ENCODE measurements at regions not wholly inside any gene's neighbourhood (a gene's known extent, or its start where the extent isn't known, plus 50 kb on each side); places are given as distances from the start of the nearest gene placed in this dataset.
A peak's percentile ranks its signal among the peaks of the same experiment; 100 is the strongest.

- Mint-ChIP-seq H3K27ac (ENCODE audit: unreplicated experiment) (no peak overlapping the region), H3K36me3 (ENCODE audit: low read depth, unreplicated experiment) (no peaks in the 10 kb centered on the region), H3K4me1 (ENCODE audit: low read depth, unreplicated experiment) (no peaks in the 10 kb centered on the region), H3K27me3 (ENCODE audit: low read depth, unreplicated experiment) (peaks cover 25% of the 10 kb centered on the region), H3K9me3 (ENCODE audit: unreplicated experiment) (no peaks in the 10 kb centered on the region), H3K4me3 (ENCODE audit: unreplicated experiment) (no peak overlapping the region)
- Histone ChIP-seq H3K36me3 (ENCODE audit: insufficient read depth, low read length) (no peaks in the 10 kb centered on the region), H3K79me2 (ENCODE audit: insufficient read depth, low read length) (no peaks in the 10 kb centered on the region), H3K4me2 (ENCODE audit: low read length) (no peak overlapping the region), H3K27ac (ENCODE audit: low read depth, low read length) (no peak overlapping the region), H3K9me3 (ENCODE audit: insufficient read depth, low read depth, low read length) (no peaks in the 10 kb centered on the region), H3K4me3 (ENCODE audit: insufficient read depth, low read depth, low read length) (no peak overlapping the region), H4K20me1 (ENCODE audit: insufficient read depth, low read length) (no peaks in the 10 kb centered on the region), H3K9ac (ENCODE audit: low read length) (no peak overlapping the region), H2AFZ (ENCODE audit: low read depth, low read length) (no peak overlapping the region), H3K4me1 (ENCODE audit: insufficient read depth, low read length) (no peaks in the 10 kb centered on the region), H3K27me3 (ENCODE audit: insufficient read depth, low read length) (peaks cover 10% of the 10 kb centered on the region)
- FAIRE-seq (no peak), DNase-seq (ENCODE audit: low read depth) (peak; percentile 3)
- peak; percentile 85 for TF ChIP-seq CTCF (IDR thresholded peaks at IDR 0.05; ENCODE audit: insufficient read depth, low read depth, low read length)
- no peak for TF ChIP-seq EZH2 (IDR thresholded peaks at IDR 0.05; ENCODE audit: insufficient read depth, low read length)
Measured at GRCh38 chr11:19311308-19312030, 70.7 kb upstream of the E2F8 start.

DNA sequence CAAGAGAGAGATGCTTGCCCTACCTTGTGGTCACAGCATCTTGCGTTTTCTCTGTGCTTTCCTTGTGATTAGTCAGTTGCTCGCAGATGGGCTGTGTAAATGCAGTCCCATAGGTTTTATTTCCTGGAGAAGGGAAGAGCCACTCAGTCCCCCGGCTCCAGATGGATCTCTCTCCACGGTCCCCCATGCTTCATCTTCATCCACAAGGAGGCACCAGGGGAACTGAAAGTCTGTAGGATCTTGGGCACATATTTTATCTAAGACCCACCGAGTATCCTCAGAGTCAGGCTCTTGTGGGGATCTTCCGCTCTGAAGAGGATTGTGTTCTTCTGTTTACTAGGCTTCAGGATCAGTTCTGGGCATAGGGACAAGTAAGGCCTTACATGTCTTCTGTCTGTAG is 66.8 kb upstream of the E2F8 start:
- Histone ChIP-seq H3K27ac (ENCODE audit: low read depth, low read length) (no peak overlapping the region), H3K9ac (ENCODE audit: low read length) (no peak overlapping the region), H3K4me2 (ENCODE audit: low read length) (no peak overlapping the region), H4K20me1 (ENCODE audit: insufficient read depth, low read length) (no peaks in the 10 kb centered on the region), H3K36me3 (ENCODE audit: insufficient read depth, low read length) (no peaks in the 10 kb centered on the region), H3K27me3 (ENCODE audit: insufficient read depth, low read length) (peaks cover 17% of the 10 kb centered on the region), H3K4me3 (ENCODE audit: insufficient read depth, low read depth, low read length) (no peak overlapping the region), H2AFZ (ENCODE audit: low read depth, low read length) (no peak overlapping the region), H3K9me3 (ENCODE audit: insufficient read depth, low read depth, low read length) (no peaks in the 10 kb centered on the region), H3K4me1 (ENCODE audit: insufficient read depth, low read length) (no peaks in the 10 kb centered on the region), H3K79me2 (ENCODE audit: insufficient read depth, low read length) (no peaks in the 10 kb centered on the region)
- no peak for TF ChIP-seq EZH2 (IDR thresholded peaks at IDR 0.05; ENCODE audit: insufficient read depth, low read length)
- TF ChIP-seq CTCF (IDR thresholded peaks at IDR 0.05; ENCODE audit: insufficient read depth, low read depth, low read length) = no peak
- DNase-seq (ENCODE audit: low read depth) = no peak
- H3K9me3 Mint-ChIP-seq (ENCODE audit: unreplicated experiment) = no peaks in the 10 kb centered on the region
- H3K36me3 Mint-ChIP-seq (ENCODE audit: low read depth, unreplicated experiment) = no peaks in the 10 kb centered on the region
- H3K4me3 Mint-ChIP-seq (ENCODE audit: unreplicated experiment) = no peak overlapping the region
- H3K4me1 Mint-ChIP-seq (ENCODE audit: low read depth, unreplicated experiment) = no peaks in the 10 kb centered on the region
- peaks cover 20% of the 10 kb centered on the region for H3K27me3 Mint-ChIP-seq (ENCODE audit: low read depth, unreplicated experiment)
- no peak overlapping the region for H3K27ac Mint-ChIP-seq (ENCODE audit: unreplicated experiment)
- no peak for FAIRE-seq

GRCh38 chr11:19306179-19306944 is 65.6 kb upstream of the E2F8 start:
- H4K20me1 ChIP-seq (ENCODE audit: insufficient read depth, low read length) = no peaks in the 10 kb centered on the region
- DNase-seq (ENCODE audit: low read depth) (no peak), FAIRE-seq (no peak)
- TF ChIP-seq EZH2 (IDR thresholded peaks at IDR 0.05; ENCODE audit: insufficient read depth, low read length) = no peak
- no peak for TF ChIP-seq CTCF (IDR thresholded peaks at IDR 0.05; ENCODE audit: insufficient read depth, low read depth, low read length)
- Mint-ChIP-seq H3K4me1 (ENCODE audit: low read depth, unreplicated experiment) (no peaks in the 10 kb centered on the region), H3K27ac (ENCODE audit: unreplicated experiment) (no peak overlapping the region), H3K36me3 (ENCODE audit: low read depth, unreplicated experiment) (no peaks in the 10 kb centered on the region), H3K27me3 (ENCODE audit: low read depth, unreplicated experiment) (peaks cover 20% of the 10 kb centered on the region), H3K9me3 (ENCODE audit: unreplicated experiment) (no peaks in the 10 kb centered on the region), H3K4me3 (ENCODE audit: unreplicated experiment) (no peak overlapping the region)
- H2AFZ ChIP-seq (ENCODE audit: low read depth, low read length) = no peak overlapping the region
- no peaks in the 10 kb centered on the region for H3K9me3 ChIP-seq (ENCODE audit: insufficient read depth, low read depth, low read length)
- H3K79me2 ChIP-seq (ENCODE audit: insufficient read depth, low read length) = no peaks in the 10 kb centered on the region
- H3K4me1 ChIP-seq (ENCODE audit: insufficient read depth, low read length) = no peaks in the 10 kb centered on the region
- no peak overlapping the region for H3K4me2 ChIP-seq (ENCODE audit: low read length)
- H3K9ac ChIP-seq (ENCODE audit: low read length) = no peak overlapping the region
- no peak overlapping the region for H3K4me3 ChIP-seq (ENCODE audit: insufficient read depth, low read depth, low read length)
- no peaks in the 10 kb centered on the region for H3K36me3 ChIP-seq (ENCODE audit: insufficient read depth, low read length)
- no peak overlapping the region for H3K27ac ChIP-seq (ENCODE audit: low read depth, low read length)
- H3K27me3 ChIP-seq (ENCODE audit: insufficient read depth, low read length) = peaks cover 17% of the 10 kb centered on the region
